GM20000 (cell line): ENCODE measurements at regions not wholly inside any gene's neighbourhood (a gene's known extent, or its start where the extent isn't known, plus 50 kb on each side); places are given as distances from the start of the nearest gene placed in this dataset.

Experiments
- DNase-seq: peaks from one replicate; pipeline ENCODE4 v3.0.0; 2012; ENCODE audit warnings: low spot score
- TF ChIP-seq, protein P1 (sequence below): IDR thresholded peaks from 2 replicates; pipeline ENCODE4 v1.5.1; 2012; ENCODE audit warnings: mild to moderate bottlenecking, control low read depth; ENCODE audit errors: extremely low read depth, missing control alignments

DNA sequence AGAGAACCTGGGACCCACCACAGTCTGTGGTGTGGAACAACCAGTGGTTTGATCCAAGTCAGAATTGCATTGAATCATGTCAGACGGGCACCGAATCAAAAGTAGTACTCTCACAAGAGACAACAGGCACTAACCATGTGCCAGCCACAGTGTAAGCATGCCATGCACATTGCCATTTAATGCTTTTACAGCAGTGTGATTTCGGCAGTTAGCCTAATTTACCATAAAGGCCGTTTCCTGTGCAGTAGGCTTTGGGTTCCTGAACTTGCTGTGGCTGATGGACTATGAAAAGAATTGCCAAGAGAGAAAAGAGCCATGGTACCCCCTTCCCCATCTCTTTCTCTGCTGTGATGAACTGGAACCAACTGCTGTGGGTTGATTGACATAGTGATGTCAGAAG, 540.6 kb downstream of the EBF1 start:
- TF ChIP-seq, protein P1, sequence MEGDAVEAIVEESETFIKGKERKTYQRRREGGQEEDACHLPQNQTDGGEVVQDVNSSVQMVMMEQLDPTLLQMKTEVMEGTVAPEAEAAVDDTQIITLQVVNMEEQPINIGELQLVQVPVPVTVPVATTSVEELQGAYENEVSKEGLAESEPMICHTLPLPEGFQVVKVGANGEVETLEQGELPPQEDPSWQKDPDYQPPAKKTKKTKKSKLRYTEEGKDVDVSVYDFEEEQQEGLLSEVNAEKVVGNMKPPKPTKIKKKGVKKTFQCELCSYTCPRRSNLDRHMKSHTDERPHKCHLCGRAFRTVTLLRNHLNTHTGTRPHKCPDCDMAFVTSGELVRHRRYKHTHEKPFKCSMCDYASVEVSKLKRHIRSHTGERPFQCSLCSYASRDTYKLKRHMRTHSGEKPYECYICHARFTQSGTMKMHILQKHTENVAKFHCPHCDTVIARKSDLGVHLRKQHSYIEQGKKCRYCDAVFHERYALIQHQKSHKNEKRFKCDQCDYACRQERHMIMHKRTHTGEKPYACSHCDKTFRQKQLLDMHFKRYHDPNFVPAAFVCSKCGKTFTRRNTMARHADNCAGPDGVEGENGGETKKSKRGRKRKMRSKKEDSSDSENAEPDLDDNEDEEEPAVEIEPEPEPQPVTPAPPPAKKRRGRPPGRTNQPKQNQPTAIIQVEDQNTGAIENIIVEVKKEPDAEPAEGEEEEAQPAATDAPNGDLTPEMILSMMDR, result no peak
- DNase-seq, result no peak

- DNase-seq, result no peak
- TF ChIP-seq, protein P1, result no peak
Observed at GRCh38 chr5:158553962-158554336, 545.8 kb downstream of the EBF1 start.

- TF ChIP-seq, protein P1, result no peak
- DNase-seq, result no peak
Observed at GRCh38 chr5:158553195-158553961, 546.3 kb downstream of the EBF1 start.

- TF ChIP-seq, protein P1, result no peak
- no peak for DNase-seq
Observed at GRCh38 chr5:158552241-158552640, 547.5 kb downstream of the EBF1 start.

DNA sequence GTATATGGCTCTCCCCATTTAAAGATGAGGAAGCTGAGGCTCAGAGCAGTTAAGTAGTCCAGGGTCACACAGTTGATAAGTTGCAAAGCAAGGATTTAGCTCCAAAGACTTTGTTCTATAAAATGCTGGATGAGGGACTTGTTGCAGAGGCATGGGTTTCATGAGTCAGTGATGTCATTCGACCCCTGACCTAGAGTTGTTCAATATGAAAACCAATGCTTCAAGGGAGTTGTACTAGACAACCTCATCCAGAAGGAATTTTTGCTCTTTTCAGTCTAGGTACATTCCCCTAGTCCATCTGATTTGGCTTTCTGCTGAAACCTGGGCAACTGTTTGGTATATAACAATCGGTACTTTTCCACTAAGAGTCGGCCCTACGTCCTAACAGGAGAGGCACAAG, 550.4 kb downstream of the EBF1 start:
- TF ChIP-seq, protein P1, result no peak
- DNase-seq, result no peak

GRCh38 chr5:158546748-158547147, 553.0 kb downstream of the EBF1 start:
- no peak for DNase-seq

DNA sequence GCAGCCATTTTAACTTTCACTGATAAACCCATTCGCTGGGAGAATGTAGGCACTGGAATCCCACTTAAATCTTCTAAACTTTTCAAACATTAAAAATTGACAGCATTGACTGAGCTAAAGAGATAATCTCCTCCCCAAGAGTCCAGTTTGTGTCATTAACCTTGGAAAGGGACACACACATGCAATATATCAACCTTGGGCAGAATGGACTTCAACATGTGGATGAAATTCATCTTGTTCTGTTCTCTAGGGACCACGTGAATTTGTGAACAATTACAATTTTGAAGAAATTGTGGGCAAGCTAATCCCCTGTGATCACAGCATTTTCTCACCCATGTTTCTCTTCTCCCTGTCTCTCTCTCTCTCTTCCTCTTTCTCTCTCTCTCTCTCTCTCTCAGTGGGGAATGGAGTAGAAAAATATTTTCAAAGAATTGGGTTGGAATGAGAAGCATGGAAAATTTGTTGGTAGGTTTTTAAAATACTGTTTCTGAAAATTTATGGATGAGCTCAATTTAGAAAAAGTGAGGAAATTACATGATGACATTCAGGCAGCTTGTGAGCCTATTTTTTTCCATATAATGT, 553.7 kb downstream of the EBF1 start:
- TF ChIP-seq, protein P1, result no peak

More at GRCh38 chr5:158546748-158547147, 553.0 kb downstream of the EBF1 start:
- TF ChIP-seq, protein P1, result no peak

More for the DNA sequence above, 553.7 kb downstream of the EBF1 start:
- no peak for DNase-seq
